ENCODE measurements at regions not wholly inside any gene's neighbourhood (a gene's known extent, or its start where the extent isn't known, plus 50 kb on each side); places are given as distances from the start of the nearest gene placed in this dataset.

DNA sequence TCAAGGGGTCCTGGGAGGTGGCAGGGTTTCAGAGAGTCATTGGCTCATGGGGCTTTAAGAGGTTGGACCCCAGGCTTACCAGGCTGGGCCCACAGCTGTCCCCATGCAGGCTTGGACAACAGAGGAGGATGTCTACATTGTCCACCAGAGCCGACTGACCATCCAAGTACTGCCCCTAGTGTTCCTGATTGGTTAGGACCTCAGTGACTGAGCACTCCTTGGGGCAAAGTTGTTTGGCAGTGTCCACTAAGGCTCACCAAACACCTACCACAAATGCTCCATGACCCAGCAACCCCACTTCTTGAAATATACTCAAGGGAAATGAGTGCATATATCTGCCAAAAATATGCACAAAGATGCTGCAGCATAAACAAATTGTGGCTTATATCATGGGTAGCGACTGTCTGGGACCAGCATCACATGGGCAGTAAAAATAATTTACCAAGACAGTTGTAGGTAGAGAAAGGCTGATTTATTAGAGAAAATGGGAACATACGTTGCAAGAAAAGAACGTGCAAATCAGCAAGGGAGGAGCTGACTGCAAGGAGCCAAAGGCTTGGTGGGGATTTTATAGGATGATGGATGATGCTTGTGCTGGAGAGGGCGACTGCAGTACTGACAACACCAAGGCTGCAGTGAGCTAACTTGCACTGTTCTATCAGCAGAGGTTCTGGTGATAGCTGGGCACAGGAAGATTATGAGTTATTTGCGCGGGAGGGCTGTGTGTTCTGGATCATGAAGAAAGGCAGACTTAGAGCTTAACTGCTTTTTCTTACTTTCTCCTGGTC is 265.2 kb downstream of the GADD45G start:
- FAIRE-seq: no peak

DNA sequence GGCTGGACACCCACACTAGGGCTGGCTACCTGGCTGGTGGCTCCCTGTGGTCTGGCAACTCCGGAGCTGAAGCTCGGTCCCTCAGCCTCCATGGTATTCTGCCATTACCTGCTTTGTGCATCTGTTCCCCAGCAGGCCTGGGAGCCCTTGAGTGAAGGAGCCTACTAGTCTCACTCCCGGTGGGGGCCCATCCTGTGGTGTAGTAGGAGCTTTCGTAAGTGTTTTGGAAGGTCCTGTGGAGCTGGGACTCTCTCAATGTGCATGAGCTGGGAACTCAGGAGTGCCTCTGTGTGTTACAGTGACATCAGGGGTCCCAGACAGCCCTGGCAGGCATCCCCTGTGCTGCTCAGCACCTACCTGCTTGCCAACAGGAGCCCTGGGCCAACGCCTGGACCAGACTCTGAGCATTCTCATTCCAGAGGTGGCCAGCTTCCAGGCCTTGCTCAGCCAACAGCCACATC is 267.1 kb downstream of the GADD45G start:
- no peak for FAIRE-seq

DNA sequence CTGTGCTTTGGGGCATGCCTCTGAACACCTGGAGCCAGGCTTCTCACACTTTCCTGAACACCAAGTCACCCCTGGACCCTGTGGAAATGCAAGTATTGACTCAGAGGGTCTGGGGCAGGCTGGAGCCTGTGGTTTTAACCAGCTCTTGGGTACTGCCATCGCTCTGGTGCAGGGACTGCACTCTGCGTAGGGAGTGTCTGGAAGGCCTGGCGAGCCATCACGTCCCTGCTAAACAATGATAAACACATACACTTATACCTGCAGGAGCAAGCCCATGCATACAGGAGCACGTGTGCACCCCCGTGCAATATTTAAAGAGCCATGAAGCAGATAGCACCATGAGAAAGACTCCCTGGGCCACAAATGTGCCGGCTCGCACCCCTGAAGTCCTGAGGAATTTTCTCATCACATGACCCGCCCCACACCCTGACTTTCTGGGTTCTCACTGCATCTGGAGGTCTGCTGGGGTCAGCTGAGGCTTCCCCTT is 267.7 kb downstream of the GADD45G start:
- FAIRE-seq: no peak

DNA sequence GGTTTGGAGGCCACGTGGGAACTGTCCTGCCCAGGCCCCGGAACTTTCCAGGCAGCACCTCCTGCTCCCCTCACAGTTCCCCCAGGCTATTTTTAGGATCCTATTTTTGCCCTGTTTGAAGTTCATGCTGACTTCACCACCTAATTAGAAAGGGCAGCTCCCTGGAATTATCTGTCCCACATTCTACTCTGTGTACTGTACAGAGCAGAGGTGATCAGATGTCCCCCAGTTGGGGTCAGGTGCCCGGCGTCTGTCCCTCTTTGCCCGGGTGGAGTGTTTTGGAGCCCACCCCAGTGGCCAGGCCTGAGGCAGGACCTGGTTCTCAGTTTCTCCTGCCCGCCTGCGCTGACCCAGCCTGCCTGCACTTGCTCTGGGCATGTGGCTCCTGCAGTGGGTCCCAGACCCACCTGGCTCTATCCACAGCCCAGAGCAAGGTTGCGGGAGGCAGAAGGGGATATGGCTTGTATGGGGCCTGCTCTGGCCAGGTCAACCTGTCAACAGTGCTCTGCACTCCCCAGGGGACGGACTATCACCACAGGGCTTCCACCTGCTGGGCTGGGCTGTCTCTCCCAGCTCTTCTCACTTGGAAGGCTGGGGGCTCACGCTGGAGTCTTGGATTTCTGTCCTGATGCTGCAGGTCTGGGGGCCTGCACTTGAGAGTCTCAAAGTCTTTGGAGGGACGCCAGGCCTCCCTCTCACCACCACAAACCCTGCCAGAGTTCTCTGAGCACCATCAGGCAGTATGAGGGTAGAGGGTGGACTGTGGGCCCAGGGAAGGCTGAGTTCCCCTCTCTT is 268.3 kb downstream of the GADD45G start:
- no peak for FAIRE-seq

DNA sequence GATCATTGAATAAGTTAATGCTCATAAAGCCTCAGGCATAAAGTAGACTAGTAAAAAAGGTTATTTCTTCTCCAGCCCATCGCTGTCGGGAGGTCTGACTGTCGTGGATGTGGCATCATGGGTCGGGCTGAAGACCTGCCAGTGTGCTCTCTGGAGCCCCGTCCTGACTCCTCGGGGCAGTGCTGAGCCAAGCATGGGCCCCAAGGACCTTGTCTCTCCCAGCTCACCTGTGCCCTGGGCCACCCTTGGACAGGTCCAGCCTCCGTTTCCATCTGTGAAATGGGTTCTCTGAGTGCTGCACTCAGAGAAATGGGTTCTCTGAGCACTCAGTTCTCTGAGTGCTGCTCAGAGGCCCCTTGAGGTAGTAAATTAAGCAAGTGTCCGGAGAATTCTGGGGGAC is 269.0 kb downstream of the GADD45G start:
- no peak for FAIRE-seq

DNA sequence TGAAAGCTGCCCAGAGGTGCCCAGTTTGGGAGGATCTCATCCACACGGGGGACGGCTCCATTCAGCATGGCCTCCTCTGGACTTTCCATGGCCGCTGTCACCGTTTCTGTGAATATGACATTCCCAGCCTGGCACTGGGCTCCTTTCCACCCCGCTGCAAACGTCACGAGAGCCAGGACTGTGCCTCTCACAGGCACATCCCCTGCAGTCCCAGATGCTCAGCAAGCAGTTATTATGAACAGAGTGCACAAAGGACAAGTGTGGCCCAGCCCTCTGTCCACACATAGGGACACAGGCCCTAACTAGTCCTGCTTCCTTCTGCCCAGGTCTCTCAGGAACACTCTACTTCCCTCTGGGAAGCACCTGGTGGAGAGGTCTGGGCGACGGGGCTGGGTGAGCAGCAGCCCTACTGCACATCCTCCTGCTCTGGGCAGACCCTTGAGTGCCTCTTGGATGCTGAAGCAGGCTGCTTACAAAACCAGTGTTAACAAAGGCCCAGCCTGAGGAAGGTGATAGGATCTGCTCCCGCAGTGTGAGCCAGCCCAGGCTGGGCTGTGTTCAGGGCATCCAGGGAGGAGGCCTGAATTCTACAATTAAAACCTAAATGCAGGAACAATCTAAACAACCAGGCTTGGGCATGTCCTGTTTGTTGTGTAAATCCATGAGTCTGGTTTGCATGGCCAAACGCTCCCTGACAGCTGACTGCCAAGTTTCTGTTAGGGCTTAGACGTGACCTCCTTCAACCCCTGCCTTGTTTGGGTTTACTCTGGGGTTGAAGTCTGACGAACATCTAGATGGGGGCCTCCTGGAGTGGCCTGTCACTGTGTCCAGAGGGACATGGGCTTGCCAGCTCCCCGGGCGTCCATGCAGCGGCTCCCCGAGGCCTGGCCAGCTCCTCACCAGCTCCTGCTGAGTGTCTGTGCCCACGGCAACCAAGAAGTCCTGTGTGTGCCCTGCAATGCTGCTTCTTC is 269.8 kb downstream of the GADD45G start:
- FAIRE-seq: no peak

DNA sequence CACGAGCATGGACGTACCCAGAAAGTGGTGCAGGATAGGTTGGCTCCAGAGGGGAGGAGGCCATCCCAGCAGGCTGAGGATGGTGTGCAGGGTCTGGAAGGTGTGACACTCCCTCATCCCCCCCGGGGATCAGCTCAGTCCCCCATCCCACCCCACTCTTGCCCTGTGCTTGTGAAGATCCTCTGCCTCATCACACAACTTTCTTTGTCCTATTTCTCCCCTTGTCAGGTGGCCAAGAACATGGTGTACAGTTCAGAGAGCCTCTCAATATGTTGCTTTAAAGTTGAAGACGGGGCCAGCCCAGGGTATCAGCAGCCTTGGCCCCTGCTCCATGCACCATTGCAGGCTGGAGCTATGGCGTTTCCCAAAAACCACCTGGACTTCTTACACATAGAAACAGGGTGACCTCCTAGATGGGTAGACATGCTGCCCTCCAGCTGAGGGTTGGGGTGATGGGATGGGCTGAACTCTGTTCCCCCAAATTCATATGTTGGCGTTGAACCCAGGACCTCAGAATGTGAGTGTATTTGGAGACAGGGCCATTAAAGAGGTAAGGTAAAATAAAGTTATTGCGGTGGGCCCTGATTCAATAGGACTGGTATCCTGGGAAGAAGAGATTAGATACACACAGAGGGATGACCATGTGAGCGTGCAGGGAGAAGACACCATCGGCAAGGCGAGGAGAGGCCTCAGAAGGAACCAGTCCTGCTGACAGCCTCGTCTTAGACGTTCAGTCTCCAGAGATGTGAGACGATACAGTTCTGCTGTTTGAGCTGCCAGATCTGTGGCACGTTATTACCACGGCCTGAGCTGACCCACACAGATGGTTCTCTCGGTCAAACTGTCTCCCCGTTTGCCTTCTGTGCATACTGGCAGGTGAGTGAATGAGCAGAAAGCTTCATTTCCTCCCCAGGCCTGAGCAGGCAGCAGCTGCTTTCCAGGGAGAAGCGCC is 272.5 kb downstream of the GADD45G start:
- FAIRE-seq: no peak

DNA sequence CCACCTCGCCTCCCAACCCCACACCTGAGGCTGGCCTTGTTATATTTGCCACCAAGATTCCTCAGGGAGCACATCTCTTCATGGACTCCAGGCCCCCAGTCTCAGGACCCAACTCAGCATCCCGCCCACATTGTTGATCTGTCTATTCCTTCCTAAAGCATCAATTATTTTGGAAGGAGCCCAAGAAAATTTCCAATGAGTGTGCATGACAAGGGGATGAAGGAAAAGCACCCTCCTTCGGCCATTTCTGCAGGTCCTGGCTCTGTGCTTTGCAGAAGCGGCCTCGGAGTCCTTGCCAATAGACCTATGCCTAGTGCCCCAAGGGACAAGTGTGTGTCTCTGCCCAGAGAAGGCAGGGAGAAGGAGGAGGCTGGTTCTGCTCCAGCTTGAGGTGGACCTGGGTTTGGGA is 273.2 kb downstream of the GADD45G start:
- FAIRE-seq: no peak

DNA sequence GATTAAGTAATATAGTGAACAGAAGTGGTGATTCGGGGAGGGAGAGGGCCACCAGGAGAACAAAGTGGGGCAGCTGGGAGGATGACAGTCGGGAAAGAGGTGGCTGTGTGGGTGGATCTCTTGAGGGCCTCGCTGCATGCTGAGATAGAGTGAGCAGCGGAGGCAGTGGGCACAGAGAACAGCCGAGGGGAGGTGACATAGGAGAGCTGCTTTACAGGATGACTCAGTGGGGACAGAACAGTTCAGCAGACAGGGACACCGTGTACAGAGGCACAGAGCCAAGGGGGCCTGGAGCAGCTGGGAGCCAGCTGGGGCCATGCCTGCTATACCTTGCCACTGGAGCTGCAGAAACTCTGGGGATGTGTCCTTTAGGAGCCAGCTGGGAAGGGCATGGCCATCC is 273.9 kb downstream of the GADD45G start:
- FAIRE-seq: no peak

DNA sequence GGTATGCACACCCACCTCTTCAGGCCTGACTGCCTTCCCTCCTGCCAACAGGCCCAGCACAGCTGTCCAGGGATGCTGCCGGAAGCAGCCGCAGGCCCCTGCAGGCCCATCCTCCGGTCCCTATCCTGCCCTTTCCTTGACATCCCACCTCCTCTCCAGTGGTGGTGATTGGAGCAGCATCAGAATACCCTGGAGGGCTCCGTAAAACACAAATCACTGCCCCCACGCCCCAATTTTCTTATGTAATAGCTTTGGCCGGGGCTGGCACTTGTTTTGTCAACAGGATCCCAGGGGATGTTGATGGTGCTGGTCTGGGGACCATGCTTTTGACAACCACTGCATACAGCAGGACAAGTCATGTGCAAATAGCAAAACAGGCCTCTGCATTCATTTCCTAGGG is 274.5 kb downstream of the GADD45G start:
- no peak for FAIRE-seq

DNA sequence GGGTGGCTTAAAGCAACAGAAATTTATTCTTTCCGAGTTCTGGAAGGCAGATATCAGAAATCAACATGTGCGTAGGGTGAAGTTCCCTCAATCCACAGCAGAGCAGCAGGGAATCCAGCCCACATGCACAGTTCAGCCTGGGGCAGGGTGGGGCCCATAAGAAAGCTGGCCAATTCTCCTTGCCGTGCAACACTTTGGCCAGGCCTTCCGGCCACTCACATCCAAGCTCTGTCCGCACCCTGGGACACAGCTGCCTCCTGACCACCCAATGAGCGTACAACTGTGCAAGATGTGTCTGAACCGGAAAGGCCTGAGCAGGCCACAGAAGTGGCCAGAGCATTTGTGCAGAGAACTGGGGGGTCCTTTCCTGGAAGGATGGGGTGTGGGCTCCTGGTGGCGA is 274.9 kb downstream of the GADD45G start:
- FAIRE-seq: no peak

DNA sequence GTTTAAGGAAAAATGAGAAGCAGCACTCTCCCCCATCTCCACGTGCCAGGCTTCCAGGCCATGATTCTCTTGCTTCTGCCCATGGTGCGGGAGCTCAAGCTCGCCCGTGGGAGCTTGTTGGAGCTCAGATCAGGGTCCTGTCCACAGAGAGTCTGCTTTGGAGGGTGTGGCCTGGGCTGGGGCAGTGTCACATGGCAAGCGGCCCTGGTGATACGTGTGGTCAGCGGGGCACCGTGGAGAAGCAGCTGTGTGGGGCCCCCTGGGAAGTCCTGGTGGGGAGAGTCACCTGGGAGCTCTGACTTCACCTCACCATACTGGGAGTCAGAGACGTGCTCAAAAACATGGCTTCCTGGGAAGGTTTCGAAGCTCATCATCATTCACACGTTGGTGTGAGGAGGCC is 275.3 kb downstream of the GADD45G start:
- no peak for FAIRE-seq

DNA sequence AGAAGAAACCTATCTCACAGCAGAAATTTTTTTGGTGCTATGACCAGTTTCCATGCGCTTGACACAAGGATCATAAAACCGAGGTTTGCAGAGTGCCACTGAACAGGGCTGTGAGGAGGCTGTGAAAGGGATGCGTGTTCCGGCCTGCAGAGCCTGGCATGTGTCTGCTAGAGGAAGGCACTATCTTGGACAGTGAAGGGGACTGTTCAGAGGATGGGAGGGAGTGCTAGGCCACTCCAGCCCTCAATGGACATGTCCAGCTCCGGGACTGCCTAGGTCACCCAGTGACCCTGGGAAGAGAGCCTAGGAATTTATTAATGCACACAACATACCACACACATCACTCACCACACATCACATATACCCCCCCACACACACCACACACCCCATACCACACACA is 275.9 kb downstream of the GADD45G start:
- FAIRE-seq: no peak

DNA sequence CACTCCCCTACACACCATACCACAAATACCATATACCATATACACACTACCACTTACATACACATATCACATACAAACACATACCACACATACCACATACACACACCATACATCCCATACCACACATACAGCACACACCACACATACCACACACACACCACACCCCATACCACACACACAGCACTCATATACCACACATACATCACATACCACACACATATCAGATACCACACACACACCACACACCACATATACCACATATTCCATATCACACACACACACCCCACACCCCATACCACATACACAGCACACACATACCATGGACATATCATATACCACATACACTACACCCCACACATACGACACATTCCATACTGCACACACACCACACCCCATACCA is 276.6 kb downstream of the GADD45G start:
- no peak for FAIRE-seq

DNA sequence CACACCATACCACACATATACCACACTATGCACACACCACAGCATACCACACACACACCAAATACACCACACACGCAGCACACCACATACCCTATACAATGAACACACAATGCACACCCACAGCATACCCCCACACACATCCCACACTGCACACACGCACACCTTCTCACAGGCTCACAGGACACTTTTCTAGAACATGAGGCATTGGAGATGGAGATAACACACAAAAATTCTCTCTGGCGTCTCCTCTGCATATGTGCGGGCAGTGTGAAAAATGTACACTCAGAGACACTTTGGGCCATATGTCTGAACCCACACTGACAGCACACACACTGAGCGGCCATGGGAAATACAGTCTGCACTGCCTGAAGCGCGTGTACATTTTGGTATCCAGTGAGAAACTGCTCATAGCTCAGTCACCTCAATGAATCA is 278.1 kb downstream of the GADD45G start:
- no peak for FAIRE-seq

DNA sequence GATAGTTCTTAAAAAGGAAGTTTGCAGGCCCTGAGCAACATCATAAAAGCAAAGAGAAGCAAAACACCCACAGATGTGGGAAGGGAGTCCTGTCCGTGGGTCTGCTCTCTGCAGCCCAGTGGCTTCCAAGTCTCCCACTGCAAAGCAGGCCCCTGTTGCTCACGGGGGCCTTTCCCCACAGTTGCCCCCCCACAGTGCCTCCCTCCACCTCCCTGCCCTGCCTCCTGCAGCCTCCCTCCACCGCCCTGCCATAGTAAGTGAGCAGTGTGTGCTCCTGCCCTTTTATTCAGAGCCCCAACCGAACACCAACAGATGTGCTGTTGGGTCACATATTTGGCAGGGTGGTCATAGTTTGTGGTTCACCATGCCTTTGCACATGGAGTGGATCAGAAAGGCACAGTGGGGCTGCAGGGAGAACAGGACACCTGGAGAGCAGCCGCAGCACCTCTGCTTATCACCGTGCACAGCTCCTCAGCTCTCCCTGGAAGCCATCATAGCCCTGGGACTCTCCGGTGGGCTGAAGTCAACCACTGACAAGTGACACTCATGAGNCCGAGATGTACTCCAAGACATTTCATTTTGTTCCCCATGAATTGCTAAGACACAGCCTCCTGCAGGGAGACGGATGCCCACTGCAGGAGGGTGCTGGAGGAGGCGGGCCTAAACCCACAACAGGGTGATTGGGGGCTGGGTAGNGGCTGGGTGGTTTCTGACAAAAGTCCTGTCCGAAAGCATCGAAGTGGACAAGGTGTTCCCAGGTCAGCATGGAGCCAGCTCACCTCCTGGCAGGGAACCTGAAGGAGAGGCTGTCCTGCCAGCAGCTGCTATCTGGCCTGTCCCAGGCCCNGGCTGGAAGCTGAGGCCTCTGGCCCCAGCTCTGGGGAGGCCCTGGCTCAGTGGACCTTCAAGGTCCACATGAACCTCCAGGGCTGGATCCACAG is 278.9 kb downstream of the GADD45G start:
- FAIRE-seq: no peak

DNA sequence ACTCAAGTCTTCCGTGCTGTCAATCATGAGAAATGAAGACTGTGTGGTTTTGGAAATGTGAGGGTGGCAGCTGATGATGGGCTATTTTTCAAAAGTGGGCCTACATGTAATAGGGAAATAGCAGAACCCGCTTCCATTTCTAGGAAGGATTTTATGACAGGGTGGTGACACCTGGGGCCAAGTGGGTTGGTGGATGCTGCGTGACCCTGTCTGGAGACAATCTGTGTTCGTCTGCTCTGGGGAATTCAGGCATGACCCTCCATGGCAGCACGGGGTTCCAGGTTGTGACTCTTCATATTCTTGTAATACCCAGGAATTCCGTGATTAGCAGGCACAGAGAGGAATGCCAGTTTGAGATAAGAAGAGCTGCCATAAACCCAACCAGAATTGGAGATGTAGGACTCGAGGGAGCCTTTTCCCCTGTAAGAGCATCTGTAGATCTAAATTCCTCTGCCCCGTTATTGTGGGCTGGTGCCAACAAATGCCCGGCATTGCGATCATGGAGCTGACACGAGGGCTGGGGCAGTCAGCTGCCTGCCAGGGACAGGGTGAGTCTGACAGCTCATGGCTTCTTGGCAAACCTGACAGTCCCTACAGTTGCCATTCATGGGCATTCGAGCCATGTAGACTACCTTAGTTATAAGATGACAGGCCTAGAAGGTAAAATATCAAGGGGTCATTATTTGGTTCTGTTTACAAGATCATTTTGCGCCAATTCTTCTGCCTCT is 279.7 kb downstream of the GADD45G start:
- no peak for FAIRE-seq

DNA sequence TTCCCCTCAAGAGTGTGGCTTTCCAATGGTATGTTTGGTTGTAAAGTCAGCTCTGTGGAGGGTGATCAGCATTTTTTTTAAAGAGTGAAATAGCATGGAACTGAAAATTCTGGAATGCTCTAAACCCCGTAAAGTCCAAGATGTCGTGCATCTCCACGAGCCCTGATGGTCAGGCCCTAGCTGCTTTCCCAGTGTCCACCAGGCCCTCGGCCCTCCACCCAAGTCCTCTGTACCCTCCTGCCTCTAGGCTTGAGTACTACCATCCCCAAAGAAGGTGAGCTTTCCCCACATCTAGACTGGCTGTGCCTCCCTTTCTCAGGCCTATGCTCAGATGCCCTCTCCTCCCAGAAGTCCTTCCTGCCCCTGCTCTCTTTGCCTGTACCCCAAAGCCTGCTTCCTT is 280.3 kb downstream of the GADD45G start:
- FAIRE-seq: no peak

DNA sequence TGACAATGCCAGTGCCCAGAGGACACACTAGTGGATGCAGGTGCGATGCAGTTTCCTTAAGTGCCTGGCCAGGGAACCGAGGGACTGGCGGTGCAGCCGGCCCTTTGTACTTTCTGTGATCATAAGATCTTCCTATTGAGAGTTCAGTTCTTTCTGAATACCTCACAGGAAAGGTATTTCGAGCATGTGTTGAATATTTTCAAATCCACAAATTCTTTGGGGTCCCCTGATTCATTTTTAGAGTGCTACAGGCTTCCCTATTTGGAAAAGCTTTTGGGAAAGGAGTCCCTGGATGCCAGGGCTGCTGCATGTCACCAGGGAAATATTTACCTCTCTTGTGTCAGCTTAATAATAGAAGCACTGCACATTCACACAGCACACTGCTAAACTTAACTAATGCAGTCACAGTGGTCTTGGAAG is 281.5 kb downstream of the GADD45G start:
- no peak for FAIRE-seq

DNA sequence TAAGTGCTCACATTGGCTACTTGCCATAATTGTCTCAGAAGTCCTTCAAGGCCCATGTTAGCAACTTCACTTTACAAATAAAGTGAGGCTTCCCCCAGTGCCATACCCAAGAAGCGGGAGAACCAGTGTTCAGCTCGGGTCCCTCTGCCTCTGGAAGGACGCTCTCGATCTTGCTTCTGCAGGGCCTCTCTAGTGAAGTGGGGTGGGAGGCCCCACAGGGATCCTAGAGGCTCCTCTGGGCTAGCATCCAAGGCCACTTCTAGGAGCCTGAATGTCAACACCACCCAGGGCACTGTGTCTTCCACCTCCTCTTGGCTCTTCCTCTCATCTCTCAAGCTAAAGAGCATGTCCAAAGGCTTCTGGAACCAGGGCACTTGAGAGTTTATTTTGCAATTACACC is 282.5 kb downstream of the GADD45G start:
- no peak for FAIRE-seq
